GM18502 (cell line): ENCODE measurements at regions not wholly inside any gene's neighbourhood (a gene's known extent, or its start where the extent isn't known, plus 50 kb on each side); places are given as distances from the start of the nearest gene placed in this dataset.

Experiments used
- ATAC-seq: cut with Tn5 transposase; IDR thresholded peaks from one replicate; pipeline ENCODE4 v1.9.1; 2021; ENCODE audit warnings: mild to moderate bottlenecking; ENCODE audit not compliant: unreplicated experiment, poor library complexity

GRCh38 chr11:70694371-70694770 lies 296.0 kb downstream of the CTTN start:
- no peak for ATAC-seq

DNA sequence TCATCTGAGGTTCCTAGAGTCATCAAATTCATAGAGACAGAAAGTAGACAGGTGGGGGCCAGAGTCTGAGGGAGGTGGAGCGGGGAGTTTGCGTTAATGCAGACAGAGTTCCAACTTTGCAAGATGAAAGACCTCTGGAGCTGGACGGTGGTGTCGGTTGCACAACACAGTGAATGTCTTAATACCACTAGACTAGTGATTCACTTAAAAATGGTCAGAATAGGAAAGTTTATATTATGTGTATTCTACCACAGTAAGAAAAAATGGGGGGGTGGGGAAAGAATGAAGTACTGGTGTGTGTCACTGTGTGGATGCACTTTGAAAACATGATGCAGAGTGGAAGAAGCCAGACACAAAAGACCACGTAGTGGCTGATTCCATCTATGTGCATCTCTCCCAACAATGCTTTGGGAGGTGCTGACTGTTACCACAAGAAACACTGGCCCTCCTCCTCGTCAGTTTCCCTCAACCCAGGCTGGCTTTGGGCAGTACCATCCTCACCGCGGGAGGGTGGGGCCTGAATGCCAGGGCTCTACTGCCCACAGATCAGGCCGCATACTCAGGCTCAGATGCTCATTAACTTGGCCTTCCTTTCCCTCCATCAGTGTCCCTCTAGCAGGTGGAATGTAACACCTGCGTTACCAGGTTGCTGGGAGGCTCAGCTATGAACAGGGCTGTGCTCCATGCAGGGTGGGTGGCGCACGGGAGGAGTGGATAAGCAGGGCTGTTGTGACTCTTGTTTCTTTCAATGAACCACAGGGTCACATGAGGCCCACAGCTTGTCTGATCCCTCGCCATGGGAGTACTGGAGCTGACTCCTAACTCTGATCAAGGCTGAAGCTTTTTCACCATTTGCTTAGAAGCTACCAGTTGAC lies 297.0 kb downstream of the CTTN start:
- no peak for ATAC-seq

DNA sequence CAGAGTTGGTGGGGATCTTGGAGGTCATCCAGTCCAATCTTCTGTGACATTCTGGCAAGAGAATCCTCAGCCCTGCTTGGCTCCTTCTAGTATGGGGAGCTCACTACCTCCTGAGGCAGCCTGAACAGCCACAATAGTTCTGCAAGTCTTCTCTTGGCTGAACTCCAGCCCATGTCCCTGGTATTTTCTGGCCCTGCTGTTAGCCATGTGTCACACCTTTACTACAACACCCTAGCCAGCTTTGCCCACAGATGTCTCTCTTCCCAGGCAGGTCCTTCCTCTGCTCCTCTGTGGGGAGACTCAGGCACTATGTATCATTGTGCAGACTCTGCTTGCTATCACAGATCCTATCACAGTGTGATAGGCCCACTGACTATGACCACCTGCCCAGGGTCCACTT lies 297.7 kb downstream of the CTTN start:
- ATAC-seq: no peak

- no peak for ATAC-seq
Measured at GRCh38 chr11:70696564-70696963, 298.2 kb downstream of the CTTN start.

DNA sequence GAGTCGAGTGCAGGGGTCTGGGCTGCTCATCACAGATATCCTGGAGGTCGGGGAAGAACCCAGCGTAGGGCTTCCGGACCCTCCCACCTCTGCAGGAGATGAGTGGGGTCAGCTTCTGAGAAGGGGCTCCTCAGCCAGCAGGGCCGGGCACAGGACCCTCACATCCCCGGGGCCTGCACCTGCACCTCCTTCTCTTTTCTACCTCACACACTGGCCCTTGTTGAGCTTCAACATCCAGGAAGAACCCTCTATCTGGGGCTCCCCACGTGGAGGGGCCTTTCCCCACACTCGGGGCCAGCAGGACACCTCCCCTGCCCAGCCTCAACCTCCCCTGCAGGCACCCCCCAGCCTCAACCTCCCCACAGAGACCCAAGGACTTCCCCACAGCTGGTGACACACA lies 299.4 kb downstream of the CTTN start:
- no peak for ATAC-seq

DNA sequence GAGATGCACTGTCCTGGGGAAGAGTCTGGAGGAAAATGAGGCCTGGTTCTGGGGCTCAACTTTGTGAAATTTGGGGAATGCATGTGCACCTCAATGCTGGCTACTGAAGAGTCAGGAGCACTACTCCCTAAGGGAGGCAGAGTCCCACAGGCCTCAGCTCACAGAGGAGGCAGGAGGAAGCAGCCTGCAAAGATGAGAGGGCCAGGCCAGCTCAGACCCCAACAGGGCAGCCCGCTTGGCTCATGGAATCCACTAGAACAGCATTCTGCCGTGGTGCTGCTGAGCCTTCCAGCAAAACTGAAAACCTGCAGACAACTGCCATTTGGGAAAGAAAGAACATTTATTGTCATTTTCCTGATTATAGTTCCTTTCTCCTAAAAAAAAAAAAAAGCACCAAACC lies 300.5 kb downstream of the CTTN start:
- no peak for ATAC-seq

GRCh38 chr11:70699294-70700221 lies 301.2 kb downstream of the CTTN start:
- no peak for ATAC-seq

DNA sequence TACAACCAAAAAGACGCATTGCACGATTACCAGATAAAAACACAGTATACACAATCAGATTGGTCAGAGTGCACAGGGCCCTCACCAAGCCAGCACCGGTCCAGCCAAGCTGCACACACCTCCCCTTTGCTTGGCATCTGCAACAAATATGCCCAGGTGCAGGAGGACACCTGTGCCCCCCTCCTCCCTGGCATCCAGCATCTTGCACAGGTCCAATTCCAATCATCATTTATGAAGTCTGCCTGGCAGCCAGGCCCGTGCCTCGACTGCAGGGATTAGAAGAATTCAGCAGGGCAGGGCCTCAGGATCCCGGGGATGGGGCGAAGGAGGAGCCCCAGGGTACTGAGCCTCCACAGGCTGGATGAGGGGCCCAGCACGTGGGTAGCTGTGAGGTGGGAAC lies 302.1 kb downstream of the CTTN start:
- ATAC-seq: no peak

GRCh38 chr11:70700871-70701270 lies 302.5 kb downstream of the CTTN start:
- ATAC-seq: no peak

- no peak for ATAC-seq
Measured at GRCh38 chr11:70702040-70702648, 303.8 kb downstream of the CTTN start.

- no peak for ATAC-seq
Measured at GRCh38 chr11:70703141-70704064, 305.1 kb downstream of the CTTN start.

DNA sequence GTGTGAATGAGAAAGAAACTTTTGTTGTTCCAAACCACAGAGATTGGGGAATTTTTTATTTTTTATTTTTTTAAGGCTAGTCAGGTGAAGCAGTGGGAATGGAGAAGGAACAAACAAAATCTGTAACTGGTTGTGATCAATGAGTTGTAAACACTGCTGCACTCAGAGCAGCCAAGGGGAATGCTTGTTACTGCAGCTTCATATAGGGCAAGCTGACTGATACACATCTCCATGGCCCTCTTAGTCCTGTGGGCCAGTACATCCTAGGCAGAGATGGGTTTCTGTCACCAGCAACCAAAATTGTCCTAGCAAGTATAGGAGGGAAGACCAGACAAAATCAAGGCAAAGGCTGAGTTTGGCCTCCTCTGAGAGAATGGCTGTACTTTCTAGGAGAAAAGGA lies 306.8 kb downstream of the CTTN start:
- no peak for ATAC-seq

DNA sequence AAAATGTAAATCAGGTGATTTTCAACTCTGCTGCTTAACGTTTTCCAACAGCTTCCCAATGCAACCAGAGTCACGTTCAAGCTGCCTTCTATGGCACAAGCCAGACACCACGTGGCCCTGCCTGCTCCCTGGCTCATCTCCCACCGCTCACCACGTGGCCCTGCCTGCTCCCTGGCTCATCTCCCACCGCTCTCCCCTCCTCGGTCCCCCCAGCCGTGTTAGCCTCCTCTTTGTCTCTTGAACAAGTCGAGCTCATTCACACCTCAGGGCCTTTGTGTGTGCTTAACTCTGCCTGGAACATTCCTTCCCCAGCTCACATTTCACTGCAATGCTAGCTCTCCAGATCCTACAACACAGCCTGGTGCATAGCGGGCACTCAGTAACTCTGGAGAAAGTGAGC lies 307.6 kb downstream of the CTTN start:
- no peak for ATAC-seq

GRCh38 chr11:70707821-70708220 lies 309.5 kb downstream of the CTTN start:
- ATAC-seq: no peak

DNA sequence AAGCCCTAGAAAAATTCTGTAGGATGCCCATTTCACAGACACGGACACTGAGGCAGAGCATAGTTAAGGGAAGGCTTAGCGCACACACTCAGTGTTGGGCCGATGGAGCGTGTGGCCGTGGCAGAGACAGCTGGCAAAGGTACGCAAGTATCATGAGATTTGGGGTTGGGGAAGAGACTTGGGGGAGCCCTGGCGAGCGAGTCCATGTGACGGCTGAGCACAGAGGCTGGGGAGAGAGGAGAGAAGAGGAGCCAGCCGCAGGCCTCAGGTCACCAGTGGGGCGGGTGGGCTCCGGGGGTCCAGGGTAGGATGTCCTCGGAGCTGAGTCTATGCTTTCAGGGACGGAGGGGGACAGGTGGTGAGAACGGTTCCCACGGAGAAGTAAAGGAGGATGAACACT lies 311.3 kb downstream of the CTTN start:
- no peak for ATAC-seq

DNA sequence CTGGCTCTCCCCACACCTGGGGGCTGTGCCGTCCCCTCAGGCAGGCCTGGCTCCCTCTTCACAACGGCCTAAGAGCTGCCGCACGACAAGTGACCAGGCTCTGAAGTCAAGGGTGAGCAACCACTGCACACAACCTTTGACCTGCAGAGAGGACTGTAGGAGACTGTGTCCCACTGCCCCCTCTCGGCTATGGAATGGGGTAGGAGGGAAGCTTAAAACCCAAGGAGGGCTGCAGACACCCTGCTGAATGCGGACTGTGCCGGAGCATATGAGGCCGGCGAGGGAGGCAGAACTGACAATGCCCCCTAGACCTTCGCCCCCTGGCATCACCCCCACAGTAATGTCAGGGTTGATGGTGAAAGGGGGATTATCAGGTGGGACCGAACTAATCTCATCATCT lies 311.9 kb downstream of the CTTN start:
- no peak for ATAC-seq

DNA sequence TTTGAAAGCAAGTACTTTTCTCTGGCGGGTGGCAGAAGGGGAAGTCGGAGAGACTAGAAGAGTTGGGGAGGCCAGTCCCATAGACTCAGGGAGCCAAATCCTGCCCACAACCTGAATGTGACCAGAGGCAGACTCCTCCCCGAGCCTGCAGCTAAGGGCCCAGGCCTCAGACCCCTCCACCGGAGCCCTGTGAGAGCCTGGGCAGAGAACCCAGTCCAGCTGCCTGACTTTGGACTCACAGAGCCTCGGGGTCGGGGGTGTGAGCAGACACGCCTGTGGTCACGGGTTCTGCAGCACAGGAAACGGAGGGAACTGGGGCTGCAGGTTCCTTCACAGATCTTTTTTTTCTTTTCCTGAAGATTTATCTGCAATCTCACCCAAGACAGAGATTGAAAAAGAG lies 312.3 kb downstream of the CTTN start:
- no peak for ATAC-seq

DNA sequence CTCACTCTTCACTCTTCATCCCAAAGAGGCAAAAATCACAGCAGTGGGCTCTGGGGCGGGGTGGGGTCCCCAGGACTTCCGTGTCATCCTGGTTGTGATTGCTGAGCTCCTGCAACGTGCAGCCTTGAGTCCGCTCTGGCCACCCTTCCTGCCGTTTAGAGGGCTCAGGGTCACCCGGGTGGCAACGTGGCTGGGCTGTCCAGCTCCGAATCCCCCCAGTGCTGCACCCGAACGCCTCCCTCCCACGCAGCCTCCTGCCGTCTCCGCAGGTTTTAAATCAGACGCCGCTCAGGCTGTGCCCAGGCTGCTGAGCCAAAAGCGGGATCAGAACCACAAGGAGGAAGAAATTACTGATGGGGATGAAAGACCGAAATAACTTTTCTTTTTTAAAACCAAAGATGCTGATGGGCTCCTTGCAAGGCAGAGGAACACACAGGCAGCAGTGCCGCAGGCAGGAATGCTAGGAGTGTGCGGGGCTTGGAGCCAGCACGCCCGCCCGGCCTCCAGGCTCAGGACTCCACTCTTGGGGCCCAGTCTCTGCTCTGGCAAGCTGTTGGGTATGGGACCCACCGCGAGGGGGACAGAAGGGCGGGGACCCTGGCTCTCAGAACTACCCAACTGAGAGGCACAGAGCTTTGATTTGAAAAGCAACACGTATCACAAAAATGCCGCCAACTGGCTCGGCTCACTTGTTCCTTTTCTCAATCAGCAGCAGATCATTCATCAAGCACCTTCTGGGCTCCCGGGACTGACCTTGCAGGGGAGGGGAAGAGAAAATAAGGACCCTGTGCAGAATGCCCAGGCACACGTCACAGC lies 313.0 kb downstream of the CTTN start:
- ATAC-seq: no peak

DNA sequence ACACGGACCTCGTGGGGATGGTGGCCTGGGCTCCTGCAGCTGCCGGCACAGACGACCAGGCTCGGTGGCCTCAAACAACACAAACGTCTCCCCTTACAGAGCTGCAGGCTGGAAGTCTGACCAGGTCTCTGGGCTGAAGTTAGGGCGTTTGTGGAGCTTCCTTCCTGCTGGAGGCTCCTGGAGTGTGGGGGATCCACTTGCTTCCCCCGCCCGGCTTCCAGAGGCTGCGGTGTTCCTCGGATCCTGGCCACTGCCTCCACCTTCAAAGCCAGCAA lies 313.5 kb downstream of the CTTN start:
- no peak for ATAC-seq
